Endothelial cell of umbilical vein (primary cell): ENCODE measurements at regions not wholly inside any gene's neighbourhood (a gene's known extent, or its start where the extent isn't known, plus 50 kb on each side); places are given as distances from the start of the nearest gene placed in this dataset.

Experiments
- CTCF ChIP-seq, 2 donors: IDR thresholded peaks; 1 replicate in 1 of 2; 2 replicates in 1 of 2; pipeline ENCODE4 v1.5.1; 2011; ENCODE audit warnings: low read length in 2 of 2, mild to moderate bottlenecking in 2 of 2, moderate library complexity in 2 of 2, control low read depth in 1 of 2, inconsistent platforms in 1 of 2, low read depth in 1 of 2; ENCODE audit not compliant: insufficient read depth in 1 of 2; ENCODE audit errors: extremely low read depth in 1 of 2
- EZH2 ChIP-seq: IDR thresholded peaks from 2 replicates; pipeline ENCODE4 v1.6.1; 2012; ENCODE audit warnings: borderline replicate concordance, low read depth, mild to moderate bottlenecking, moderate library complexity, low read length, inconsistent platforms; ENCODE audit not compliant: severe bottlenecking
- FOS ChIP-seq: IDR thresholded peaks from 2 replicates; pipeline ENCODE4 v1.6.1; 2011; ENCODE audit warnings: mild to moderate bottlenecking, low read length, moderate library complexity, borderline replicate concordance; ENCODE audit not compliant: insufficient read depth
- GATA2 ChIP-seq: IDR thresholded peaks from 2 replicates; pipeline ENCODE4 v1.7.0; 2011; ENCODE audit warnings: low read depth, mild to moderate bottlenecking, moderate library complexity, mixed read lengths, low read length; ENCODE audit not compliant: insufficient read length, insufficient read depth
- JUN ChIP-seq: IDR thresholded peaks from 2 replicates; pipeline ENCODE4 v1.6.1; 2011; ENCODE audit warnings: borderline replicate concordance, low read depth; ENCODE audit not compliant: insufficient read length, insufficient read depth
- MAX ChIP-seq: IDR thresholded peaks from 2 replicates; pipeline ENCODE4 v1.6.1; 2011; ENCODE audit not compliant: insufficient read depth, insufficient read length
- MYC ChIP-seq: IDR thresholded peaks from one replicate; pipeline ENCODE4 v1.6.1; 2011; ENCODE audit warnings: mild to moderate bottlenecking, low read depth, low read length
- POLR2A ChIP-seq: IDR thresholded peaks from 2 replicates; pipeline ENCODE4 v1.6.1; 2012; ENCODE audit warnings: low read depth, mild to moderate bottlenecking, control low read depth, low read length
- POLR2AphosphoS5 ChIP-seq: IDR thresholded peaks from 2 replicates; pipeline ENCODE4 v1.6.1; 2012; ENCODE audit warnings: low read depth, mild to moderate bottlenecking, control low read depth, low read length, moderate library complexity; ENCODE audit not compliant: insufficient read depth

GRCh38 chr13:33583398-33583797 lies 234.6 kb upstream of the RFC3 start:
- TF ChIP-seq CTCF (IDR thresholded peaks at IDR 0.05; ENCODE audit: extremely low read depth in 1 of 2, insufficient read depth in 1 of 2, low read depth in 1 of 2, low read length in 2 of 2): no peak
- TF ChIP-seq POLR2A: no peak
- no peak for TF ChIP-seq EZH2
- TF ChIP-seq GATA2: no peak
- TF ChIP-seq MAX: no peak
- no peak for TF ChIP-seq JUN
- TF ChIP-seq POLR2AphosphoS5: no peak
- no peak for TF ChIP-seq MYC
- no peak for TF ChIP-seq FOS
